ENCODE measurements at regions not wholly inside any gene's neighbourhood (a gene's known extent, or its start where the extent isn't known, plus 50 kb on each side); places are given as distances from the start of the nearest gene placed in this dataset.

GRCh38 chr2:107693604-107694003, 133.1 kb upstream of the RGPD4 start:
- no peaks in the 10 kb centered on the region for H3K36me3 Mint-ChIP-seq (ENCODE audit: low read depth)
- no peak for TF ChIP-seq CTCF (IDR thresholded peaks at IDR 0.05)
- no peak for DNase-seq (ENCODE audit: low spot score)
- peaks cover 10% of the 10 kb centered on the region for H3K27me3 Mint-ChIP-seq (ENCODE audit: low read depth)
- H3K9me3 Mint-ChIP-seq (ENCODE audit: low read depth) = no peaks in the 10 kb centered on the region
- H3K4me1 Mint-ChIP-seq (ENCODE audit: low read depth) = peaks cover 12% of the 10 kb centered on the region
- H3K27ac Mint-ChIP-seq (ENCODE audit: unreplicated experiment) = no peak overlapping the region
- no peak overlapping the region for H3K4me3 Mint-ChIP-seq (ENCODE audit: unreplicated experiment)

GRCh38 chr2:107694667-107695066, 132.0 kb upstream of the RGPD4 start:
- Mint-ChIP-seq H3K36me3 (ENCODE audit: low read depth) (no peaks in the 10 kb centered on the region), H3K4me1 (ENCODE audit: low read depth) (peaks cover 16% of the 10 kb centered on the region), H3K27me3 (ENCODE audit: low read depth) (peaks cover 8% of the 10 kb centered on the region), H3K27ac (ENCODE audit: unreplicated experiment) (no peak overlapping the region), H3K9me3 (ENCODE audit: low read depth) (no peaks in the 10 kb centered on the region), H3K4me3 (ENCODE audit: unreplicated experiment) (no peak overlapping the region)
- no peak for DNase-seq (ENCODE audit: low spot score)
- TF ChIP-seq CTCF (IDR thresholded peaks at IDR 0.05) = no peak

- no peaks in the 10 kb centered on the region for H3K9me3 Mint-ChIP-seq (ENCODE audit: low read depth)
- H3K27ac Mint-ChIP-seq (ENCODE audit: unreplicated experiment) = no peak overlapping the region
- no peak for DNase-seq (ENCODE audit: low spot score)
- H3K4me1 Mint-ChIP-seq (ENCODE audit: low read depth) = peaks cover 16% of the 10 kb centered on the region
- no peaks in the 10 kb centered on the region for H3K36me3 Mint-ChIP-seq (ENCODE audit: low read depth)
- H3K27me3 Mint-ChIP-seq (ENCODE audit: low read depth) = no peaks in the 10 kb centered on the region
- no peak for TF ChIP-seq CTCF (IDR thresholded peaks at IDR 0.05)
- no peak overlapping the region for H3K4me3 Mint-ChIP-seq (ENCODE audit: unreplicated experiment)
Observed at GRCh38 chr2:107697385-107697784, 129.3 kb upstream of the RGPD4 start.

- no peak overlapping the region for H3K27ac Mint-ChIP-seq (ENCODE audit: unreplicated experiment)
- DNase-seq (ENCODE audit: low spot score) = no peak
Observed at GRCh38 chr2:107698861-107699260, 127.8 kb upstream of the RGPD4 start.

GRCh38 chr2:107700073-107700472, 126.6 kb upstream of the RGPD4 start:
- Mint-ChIP-seq H3K27ac (ENCODE audit: unreplicated experiment) (no peak overlapping the region), H3K9me3 (ENCODE audit: low read depth) (no peaks in the 10 kb centered on the region), H3K4me1 (ENCODE audit: low read depth) (peaks cover 16% of the 10 kb centered on the region), H3K36me3 (ENCODE audit: low read depth) (no peaks in the 10 kb centered on the region), H3K27me3 (ENCODE audit: low read depth) (no peaks in the 10 kb centered on the region), H3K4me3 (ENCODE audit: unreplicated experiment) (no peak overlapping the region)
- TF ChIP-seq CTCF (IDR thresholded peaks at IDR 0.05) = no peak
- DNase-seq (ENCODE audit: low spot score) = no peak

More at GRCh38 chr2:107698861-107699260, 127.8 kb upstream of the RGPD4 start:
- H3K27me3 Mint-ChIP-seq (ENCODE audit: low read depth) = no peaks in the 10 kb centered on the region
- no peaks in the 10 kb centered on the region for H3K9me3 Mint-ChIP-seq (ENCODE audit: low read depth)
- H3K4me3 Mint-ChIP-seq (ENCODE audit: unreplicated experiment) = no peak overlapping the region
- H3K36me3 Mint-ChIP-seq (ENCODE audit: low read depth) = no peaks in the 10 kb centered on the region
- peaks cover 16% of the 10 kb centered on the region for H3K4me1 Mint-ChIP-seq (ENCODE audit: low read depth)
- no peak for TF ChIP-seq CTCF (IDR thresholded peaks at IDR 0.05)
